Upper lobe of left lung (tissue), 4 donors: ENCODE measurements at regions not wholly inside any gene's neighbourhood (a gene's known extent, or its start where the extent isn't known, plus 50 kb on each side); places are given as distances from the start of the nearest gene placed in this dataset.

Source experiments
- CTCF ChIP-seq, 6 experiments: fragments of 450-650 bp in 4 of 6; fragments of 200-600 bp in 2 of 6; sonication (generic) in 2 of 6; IDR thresholded peaks; one replicate each; pipeline ENCODE4 v1.5.1; 2016 to 2019; ENCODE audit warnings: antibody characterized with exemption in 6 of 6
- POLR2A ChIP-seq, 4 donors: fragments of 450-650 bp; IDR thresholded peaks; one replicate each; pipeline ENCODE4 v1.5.1; 2016 to 2017; ENCODE audit warnings: antibody characterized with exemption in 4 of 4, mild to moderate bottlenecking in 2 of 4
- POLR2AphosphoS5 ChIP-seq, 2 donors: sonication (generic); formaldehyde crosslinking; IDR thresholded peaks; one replicate each; pipeline ENCODE4 v1.5.1; 2017; ENCODE audit warnings: antibody characterized with exemption in 2 of 2

GRCh38 chr5:111953351-111954127 is 196.5 kb upstream of the NREP start:
- TF ChIP-seq CTCF (IDR thresholded peaks at IDR 0.05) = no peak
- TF ChIP-seq POLR2A (IDR thresholded peaks at IDR 0.05) = no peak
- TF ChIP-seq POLR2AphosphoS5 (IDR thresholded peaks at IDR 0.05) = no peak
